Adrenal gland (tissue), 5 donors: ENCODE measurements at regions not wholly inside any gene's neighbourhood (a gene's known extent, or its start where the extent isn't known, plus 50 kb on each side); places are given as distances from the start of the nearest gene placed in this dataset.

Experiments
- CTCF ChIP-seq, 6 experiments: fragments of 450-650 bp in 4 of 6; fragments of 200-600 bp in 2 of 6; sonication (generic) in 1 of 6; IDR thresholded peaks; 1 replicate in 5 of 6; 2 replicates in 1 of 6; pipeline versions ENCODE4 v1.5.1 to v1.8.0; 2016 to 2021; ENCODE audit warnings: antibody characterized with exemption in 6 of 6, mild to moderate bottlenecking in 2 of 6, moderate library complexity in 1 of 6
- POLR2A ChIP-seq, 2 donors: fragments of 450-650 bp; IDR thresholded peaks; one replicate each; pipeline ENCODE4 v1.6.1; 2017; ENCODE audit warnings: antibody characterized with exemption in 2 of 2, mild to moderate bottlenecking in 2 of 2, moderate library complexity in 1 of 2
- donor health status: DM: no; HTN: no; CAD: no.

GRCh38 chr11:38060920-38061319 lies 1462.9 kb upstream of the RAG2 start:
- no peak for TF ChIP-seq CTCF (IDR thresholded peaks at IDR 0.05)
- no peak for TF ChIP-seq POLR2A (IDR thresholded peaks at IDR 0.05)
